AG09309 (cell line): ENCODE measurements at regions not wholly inside any gene's neighbourhood (a gene's known extent, or its start where the extent isn't known, plus 50 kb on each side); places are given as distances from the start of the nearest gene placed in this dataset.
"Not testable (repeated sequence)": the region's sequence is repeated elsewhere in the genome, so short reads cannot be mapped to it uniquely, and the experiment has no call there.

Experiments used
- DNase-seq: peaks from one replicate; pipeline ENCODE4 v3.0.0-alpha.2; 2010; ENCODE audit warnings: low read depth
- H3K4me3 ChIP-seq: 2 replicates; pipeline ENCODE4 v1.5.1; 2011; ENCODE audit warnings: mild to moderate bottlenecking, low read depth, low read length, moderate library complexity; ENCODE audit not compliant: control insufficient read depth
- TF ChIP-seq, protein P1 (sequence below): IDR thresholded peaks from 2 replicates; pipeline ENCODE4 v1.5.1; 2011; ENCODE audit warnings: mild to moderate bottlenecking, low read depth, low read length, inconsistent platforms; ENCODE audit not compliant: insufficient read depth, control insufficient read depth; ENCODE audit errors: missing control alignments

DNA sequence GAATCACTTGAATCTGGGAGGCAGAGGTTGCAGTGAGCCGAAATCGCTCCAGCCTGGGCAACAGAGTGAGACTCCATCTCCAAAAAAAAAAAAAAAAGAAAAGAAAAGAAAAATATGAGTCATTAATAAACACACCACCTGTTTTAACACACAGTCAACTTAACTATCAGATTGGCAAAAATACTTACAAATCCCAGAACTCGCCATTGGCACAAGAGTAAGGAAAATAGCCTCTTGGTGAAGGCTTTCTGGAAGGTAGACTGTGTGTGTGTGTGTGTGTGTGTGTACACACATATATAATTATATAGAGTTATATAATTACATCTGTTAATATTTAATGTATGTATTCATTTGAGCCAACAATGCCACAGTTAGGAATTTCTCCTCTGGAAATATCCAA is 63.7 kb upstream of the UXS1 start:
- TF ChIP-seq, protein P1, sequence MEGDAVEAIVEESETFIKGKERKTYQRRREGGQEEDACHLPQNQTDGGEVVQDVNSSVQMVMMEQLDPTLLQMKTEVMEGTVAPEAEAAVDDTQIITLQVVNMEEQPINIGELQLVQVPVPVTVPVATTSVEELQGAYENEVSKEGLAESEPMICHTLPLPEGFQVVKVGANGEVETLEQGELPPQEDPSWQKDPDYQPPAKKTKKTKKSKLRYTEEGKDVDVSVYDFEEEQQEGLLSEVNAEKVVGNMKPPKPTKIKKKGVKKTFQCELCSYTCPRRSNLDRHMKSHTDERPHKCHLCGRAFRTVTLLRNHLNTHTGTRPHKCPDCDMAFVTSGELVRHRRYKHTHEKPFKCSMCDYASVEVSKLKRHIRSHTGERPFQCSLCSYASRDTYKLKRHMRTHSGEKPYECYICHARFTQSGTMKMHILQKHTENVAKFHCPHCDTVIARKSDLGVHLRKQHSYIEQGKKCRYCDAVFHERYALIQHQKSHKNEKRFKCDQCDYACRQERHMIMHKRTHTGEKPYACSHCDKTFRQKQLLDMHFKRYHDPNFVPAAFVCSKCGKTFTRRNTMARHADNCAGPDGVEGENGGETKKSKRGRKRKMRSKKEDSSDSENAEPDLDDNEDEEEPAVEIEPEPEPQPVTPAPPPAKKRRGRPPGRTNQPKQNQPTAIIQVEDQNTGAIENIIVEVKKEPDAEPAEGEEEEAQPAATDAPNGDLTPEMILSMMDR = no peak
- no peak for DNase-seq
- H3K4me3 ChIP-seq = no peak overlapping the region

DNA sequence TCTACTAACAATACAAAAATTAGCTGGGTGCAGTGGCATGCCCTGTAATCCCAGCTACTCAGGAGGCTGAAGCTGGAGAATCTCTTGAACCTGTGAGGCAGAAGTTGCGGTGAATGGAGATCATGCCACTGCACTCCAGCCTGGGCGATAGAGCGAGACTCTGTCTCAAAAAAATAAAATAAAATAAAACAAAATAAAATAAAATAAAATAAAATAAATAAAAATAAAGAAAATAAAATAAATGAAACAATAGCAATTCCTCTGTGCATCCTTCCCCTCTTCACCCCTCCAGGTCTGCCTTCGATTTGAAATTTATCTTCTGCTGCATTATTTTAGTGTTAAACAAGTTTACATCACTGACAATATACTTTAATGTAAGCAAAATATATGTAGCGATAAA is 63.0 kb upstream of the UXS1 start:
- TF ChIP-seq, protein P1 = no peak

DNA sequence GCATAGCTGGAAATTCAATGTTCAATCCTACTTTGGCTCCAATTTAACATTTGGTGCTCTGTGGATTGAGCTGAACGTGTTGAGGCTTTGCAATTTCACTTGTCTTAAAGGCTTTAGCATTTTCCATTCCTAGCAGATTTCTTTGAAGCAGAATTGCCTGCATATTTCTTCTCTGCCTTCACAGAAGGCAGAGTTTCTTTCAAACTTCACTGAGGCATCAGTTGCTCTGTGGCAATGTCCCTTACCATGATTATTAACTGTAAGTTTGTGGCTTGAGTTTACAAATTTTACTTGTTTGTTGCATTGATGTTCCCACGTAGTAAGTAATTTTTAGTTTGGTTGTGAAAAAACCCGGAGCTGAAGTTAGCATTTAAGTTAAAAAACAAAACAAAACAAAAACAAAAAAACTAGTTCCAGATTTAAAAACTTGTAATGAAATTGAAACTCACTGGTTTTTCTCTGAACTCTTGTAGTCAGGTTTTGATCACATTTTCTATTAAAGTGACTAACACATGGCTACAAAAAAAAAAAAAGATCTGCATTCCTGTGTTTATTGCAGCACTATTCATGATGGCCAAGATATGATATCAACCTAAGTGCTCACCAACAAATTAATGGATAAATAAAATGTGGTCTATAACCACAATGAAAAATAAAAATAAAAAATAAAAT is 55.2 kb upstream of the UXS1 start:
- not testable (repeated sequence) for H3K4me3 ChIP-seq, DNase-seq

More for the DNA sequence above, 63.0 kb upstream of the UXS1 start:
- H3K4me3 ChIP-seq = no peak overlapping the region
- no peak for DNase-seq

- not testable (repeated sequence) for H3K4me3 ChIP-seq, DNase-seq
Observed at GRCh38 chr2:106248548-106249151, 54.5 kb upstream of the UXS1 start.
